ENCODE measurements at regions not wholly inside any gene's neighbourhood (a gene's known extent, or its start where the extent isn't known, plus 50 kb on each side); places are given as distances from the start of the nearest gene placed in this dataset.

- intact Hi-C loops (cut with micrococcal nuclease): no loop called here
- peaks cover 12% of the 10 kb centered on the region for H3K4me1 ChIP-seq (ENCODE audit: control insufficient read depth, insufficient read depth, low read length)
- no peak overlapping the region for H3K4me3 ChIP-seq (ENCODE audit: low read length)
- ATAC-seq (no peak), DNase-seq (peak in 1 of 2 donors; percentile 2)
- H3K36me3 ChIP-seq (ENCODE audit: control insufficient read depth, insufficient read depth, low read length): no peaks in the 10 kb centered on the region
- no peaks in the 10 kb centered on the region for H3K27me3 ChIP-seq (ENCODE audit: control insufficient read depth, insufficient read depth, low read length)
- Mint-ChIP-seq H3K27me3 (ENCODE audit: low read depth in 2 of 2) (peaks cover 6 to 9% of the 10 kb centered on the region in 2 donors), H3K27ac (no peak overlapping the region), H3K4me3 (no peak overlapping the region), H3K9me3 (no peaks in the 10 kb centered on the region), H3K4me1 (peaks cover 0 to 5% of the 10 kb centered on the region in 2 donors), H3K36me3 (no peaks in the 10 kb centered on the region)
- H3K27ac ChIP-seq (ENCODE audit: low read length): no peak overlapping the region
- 78% methylated on average over 23 of the region's 23 CpGs for WGBS (ENCODE audit: insufficient coverage)
- TF ChIP-seq, protein P1, sequence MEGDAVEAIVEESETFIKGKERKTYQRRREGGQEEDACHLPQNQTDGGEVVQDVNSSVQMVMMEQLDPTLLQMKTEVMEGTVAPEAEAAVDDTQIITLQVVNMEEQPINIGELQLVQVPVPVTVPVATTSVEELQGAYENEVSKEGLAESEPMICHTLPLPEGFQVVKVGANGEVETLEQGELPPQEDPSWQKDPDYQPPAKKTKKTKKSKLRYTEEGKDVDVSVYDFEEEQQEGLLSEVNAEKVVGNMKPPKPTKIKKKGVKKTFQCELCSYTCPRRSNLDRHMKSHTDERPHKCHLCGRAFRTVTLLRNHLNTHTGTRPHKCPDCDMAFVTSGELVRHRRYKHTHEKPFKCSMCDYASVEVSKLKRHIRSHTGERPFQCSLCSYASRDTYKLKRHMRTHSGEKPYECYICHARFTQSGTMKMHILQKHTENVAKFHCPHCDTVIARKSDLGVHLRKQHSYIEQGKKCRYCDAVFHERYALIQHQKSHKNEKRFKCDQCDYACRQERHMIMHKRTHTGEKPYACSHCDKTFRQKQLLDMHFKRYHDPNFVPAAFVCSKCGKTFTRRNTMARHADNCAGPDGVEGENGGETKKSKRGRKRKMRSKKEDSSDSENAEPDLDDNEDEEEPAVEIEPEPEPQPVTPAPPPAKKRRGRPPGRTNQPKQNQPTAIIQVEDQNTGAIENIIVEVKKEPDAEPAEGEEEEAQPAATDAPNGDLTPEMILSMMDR (IDR thresholded peaks at IDR 0.05): no peak
- H3K9me3 ChIP-seq (ENCODE audit: control insufficient read depth, insufficient read depth, low read length): peaks cover 4% of the 10 kb centered on the region
Measured at GRCh38 chr6:170096191-170096802, 194.6 kb downstream of the DLL1 start.

DNA sequence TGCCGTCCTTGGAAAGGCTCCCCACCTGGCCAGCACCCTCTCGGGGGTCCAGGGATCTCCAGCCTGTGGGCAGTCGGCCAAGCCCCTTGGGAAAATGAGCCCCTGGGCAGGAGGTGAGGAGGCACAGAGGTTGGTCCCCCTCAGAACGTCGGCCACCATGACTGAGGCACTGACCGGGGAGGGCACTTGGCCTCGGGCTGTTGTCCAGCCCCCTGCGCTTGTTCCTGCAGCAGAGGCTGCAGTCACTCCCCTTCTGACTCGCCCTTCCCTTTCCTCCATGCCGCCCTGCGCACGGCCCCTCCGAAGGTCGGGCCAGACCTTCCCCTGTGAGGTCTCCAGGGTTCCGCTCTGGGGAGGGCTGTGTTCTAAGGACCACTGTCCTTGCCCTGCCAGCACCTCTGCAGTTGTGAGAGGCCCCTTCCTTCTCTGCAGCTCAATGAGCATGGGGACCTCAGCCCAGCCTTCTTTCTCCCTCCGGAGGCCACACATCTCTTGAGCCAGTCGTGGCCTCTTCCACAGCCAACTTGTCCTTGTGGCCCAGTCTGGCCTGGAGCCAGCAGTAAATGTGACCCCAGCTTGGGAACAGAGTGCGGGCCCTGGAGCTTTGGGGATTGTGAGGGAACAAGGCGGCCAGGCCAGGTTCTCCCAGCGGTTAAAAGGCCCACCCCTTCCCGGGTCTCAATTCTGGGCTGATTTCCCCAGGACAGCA is 195.5 kb downstream of the DLL1 start:
- Mint-ChIP-seq H3K27ac (no peak overlapping the region), H3K9me3 (no peaks in the 10 kb centered on the region), H3K4me3 (no peak overlapping the region), H3K27me3 (ENCODE audit: low read depth in 2 of 2) (peaks cover 6 to 9% of the 10 kb centered on the region in 2 donors), H3K4me1 (peaks cover 0 to 9% of the 10 kb centered on the region in 2 donors), H3K36me3 (no peaks in the 10 kb centered on the region)
- WGBS (ENCODE audit: insufficient coverage): 90% methylated on average over 21 of the region's 21 CpGs
- Histone ChIP-seq H3K4me1 (ENCODE audit: control insufficient read depth, insufficient read depth, low read length) (peaks cover 21% of the 10 kb centered on the region), H3K27me3 (ENCODE audit: control insufficient read depth, insufficient read depth, low read length) (no peaks in the 10 kb centered on the region), H3K27ac (ENCODE audit: low read length) (no peak overlapping the region), H3K4me3 (ENCODE audit: low read length) (no peak overlapping the region), H3K9me3 (ENCODE audit: control insufficient read depth, insufficient read depth, low read length) (no peaks in the 10 kb centered on the region), H3K36me3 (ENCODE audit: control insufficient read depth, insufficient read depth, low read length) (no peaks in the 10 kb centered on the region)
- intact Hi-C loops (cut with micrococcal nuclease): no loop called here
- no peak for ATAC-seq
- TF ChIP-seq, protein P1 (IDR thresholded peaks at IDR 0.05): no peak
- peak in 1 of 2 donors; percentile 9 for DNase-seq

GRCh38 chr6:170094686-170095272 is 196.1 kb downstream of the DLL1 start:
- intact Hi-C loops (cut with micrococcal nuclease): no loop called here
- ATAC-seq (no peak), DNase-seq (no peak)
- no peak overlapping the region for H3K27ac Mint-ChIP-seq
- Histone ChIP-seq H3K36me3 (ENCODE audit: control insufficient read depth, insufficient read depth, low read length) (no peaks in the 10 kb centered on the region), H3K27ac (ENCODE audit: low read length) (no peak overlapping the region), H3K4me3 (ENCODE audit: low read length) (no peak overlapping the region), H3K4me1 (ENCODE audit: control insufficient read depth, insufficient read depth, low read length) (peaks cover 27% of the 10 kb centered on the region), H3K27me3 (ENCODE audit: control insufficient read depth, insufficient read depth, low read length) (no peaks in the 10 kb centered on the region), H3K9me3 (ENCODE audit: control insufficient read depth, insufficient read depth, low read length) (no peaks in the 10 kb centered on the region)
- H3K9me3 Mint-ChIP-seq: no peaks in the 10 kb centered on the region
- peaks cover 0 to 15% of the 10 kb centered on the region in 2 donors for H3K4me1 Mint-ChIP-seq
- no peaks in the 10 kb centered on the region for H3K36me3 Mint-ChIP-seq
- TF ChIP-seq, protein P1 (IDR thresholded peaks at IDR 0.05): no peak
- peaks cover 6 to 9% of the 10 kb centered on the region in 2 donors for H3K27me3 Mint-ChIP-seq (ENCODE audit: low read depth in 2 of 2)
- 87% methylated on average over 9 of the region's 9 CpGs for WGBS (ENCODE audit: insufficient coverage)
- no peak overlapping the region for H3K4me3 Mint-ChIP-seq

Data from natural killer cell (primary cell).